ENCODE measurements at regions not wholly inside any gene's neighbourhood (a gene's known extent, or its start where the extent isn't known, plus 50 kb on each side); places are given as distances from the start of the nearest gene placed in this dataset.
A peak's percentile ranks its signal among the peaks of the same experiment; 100 is the strongest.

DNA sequence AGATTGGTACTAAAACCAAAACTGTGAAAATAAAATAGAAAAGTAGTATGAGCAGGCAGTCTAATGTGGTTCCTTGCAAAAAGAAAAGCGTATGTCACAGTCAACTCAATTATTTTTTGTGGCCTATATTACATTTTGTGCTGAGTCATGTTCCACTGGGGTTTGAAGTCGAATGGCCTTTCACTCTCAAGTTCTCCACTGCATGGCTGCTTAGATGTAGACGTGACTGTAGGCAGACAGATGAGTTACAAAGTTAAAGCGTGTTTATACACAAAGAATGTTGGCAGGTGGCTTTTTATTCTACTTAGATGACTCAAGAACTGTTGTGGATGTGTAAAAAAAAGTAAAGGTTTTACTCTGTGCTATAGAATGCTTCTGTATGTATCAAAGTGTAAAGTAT, 133.9 kb downstream of the SLITRK6 start:
- DNase-seq (ENCODE audit: low spot score): peak; percentile 45

DNA sequence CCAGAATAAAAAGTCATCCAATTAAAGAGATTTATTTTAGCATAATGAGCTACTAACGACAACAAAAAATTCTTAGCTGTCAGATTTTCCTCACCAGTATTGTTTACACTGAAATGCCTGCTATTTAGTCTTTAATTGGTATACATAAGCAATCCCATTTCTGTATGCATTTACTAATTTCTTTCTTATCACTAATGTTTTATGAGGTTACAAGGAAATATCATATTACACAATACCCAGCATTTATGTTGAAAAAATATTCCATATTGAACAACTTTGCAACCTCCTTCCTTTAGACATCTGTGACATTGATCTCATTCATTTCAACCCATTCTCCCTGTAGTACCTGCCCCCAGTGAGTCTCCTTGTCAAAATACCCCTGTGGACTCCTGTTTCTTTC, 135.4 kb downstream of the SLITRK6 start:
- no peak for DNase-seq (ENCODE audit: low spot score)

GRCh38 chr13:85662186-85662585, 137.0 kb downstream of the SLITRK6 start:
- DNase-seq (ENCODE audit: low spot score): no peak

- DNase-seq (ENCODE audit: low spot score): no peak
Observed at GRCh38 chr13:85661675-85662074, 137.5 kb downstream of the SLITRK6 start.

DNA sequence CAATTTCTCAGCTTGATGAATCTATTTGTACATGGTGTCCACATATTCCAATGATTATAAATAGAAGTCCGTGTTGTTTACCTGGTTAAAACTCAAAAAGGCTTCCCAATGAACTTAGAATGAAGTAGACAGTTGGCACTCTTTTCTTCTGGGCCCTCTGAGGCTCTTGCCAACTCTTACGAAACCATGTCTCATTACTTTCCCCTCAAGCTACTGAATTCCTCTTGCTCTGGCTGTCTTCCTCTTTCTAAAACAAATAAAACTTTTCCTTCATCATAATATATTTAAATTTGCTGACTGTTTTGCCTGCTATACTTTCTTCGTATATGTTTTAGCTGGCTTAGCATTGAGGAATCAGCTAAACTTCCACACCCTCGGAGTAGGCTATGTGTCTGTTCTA, 139.7 kb downstream of the SLITRK6 start:
- DNase-seq (ENCODE audit: low spot score): no peak

DNA sequence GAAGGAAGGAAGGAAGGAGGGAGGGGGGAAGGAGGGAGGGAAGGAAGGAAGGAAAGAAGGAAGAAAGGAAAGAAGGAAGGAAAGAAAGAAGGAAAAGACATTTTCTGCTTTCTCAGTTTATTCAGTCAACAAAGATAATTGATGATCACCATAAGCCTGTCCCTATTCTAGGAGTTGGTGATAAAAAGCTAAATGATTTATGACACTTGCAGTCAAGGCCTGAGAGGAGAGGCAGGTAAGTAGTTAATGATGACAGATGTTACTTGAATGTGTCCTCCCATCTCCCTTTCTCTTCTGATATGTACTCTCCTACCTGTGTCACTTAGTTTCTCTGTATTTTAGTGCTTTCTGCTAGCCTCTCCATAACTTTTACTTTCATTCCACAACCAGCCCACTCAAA, 141.3 kb downstream of the SLITRK6 start:
- peak; percentile 80 for DNase-seq (ENCODE audit: low spot score)

- DNase-seq (ENCODE audit: low spot score): no peak
Observed at GRCh38 chr13:85655040-85655439, 144.2 kb downstream of the SLITRK6 start.

DNA sequence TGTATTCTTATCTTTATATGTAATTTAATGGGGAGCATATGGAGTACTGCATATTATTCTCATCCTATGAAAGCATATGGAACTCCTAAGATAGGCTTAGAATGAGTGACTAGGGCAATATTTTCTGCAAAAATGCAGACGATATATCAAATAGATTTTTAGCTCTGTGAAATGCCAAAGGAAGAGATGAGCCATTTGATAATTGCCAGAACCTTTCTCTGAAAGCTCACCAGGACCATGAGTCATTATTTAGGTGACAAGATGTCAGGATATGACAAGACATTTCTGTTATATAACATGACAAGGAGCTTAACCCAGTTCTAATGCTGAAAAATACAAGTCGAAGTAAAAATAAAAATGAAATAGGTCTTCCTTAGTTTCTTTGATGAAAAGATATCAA, 145.0 kb downstream of the SLITRK6 start:
- peak; percentile 94 for DNase-seq (ENCODE audit: low spot score)

DNA sequence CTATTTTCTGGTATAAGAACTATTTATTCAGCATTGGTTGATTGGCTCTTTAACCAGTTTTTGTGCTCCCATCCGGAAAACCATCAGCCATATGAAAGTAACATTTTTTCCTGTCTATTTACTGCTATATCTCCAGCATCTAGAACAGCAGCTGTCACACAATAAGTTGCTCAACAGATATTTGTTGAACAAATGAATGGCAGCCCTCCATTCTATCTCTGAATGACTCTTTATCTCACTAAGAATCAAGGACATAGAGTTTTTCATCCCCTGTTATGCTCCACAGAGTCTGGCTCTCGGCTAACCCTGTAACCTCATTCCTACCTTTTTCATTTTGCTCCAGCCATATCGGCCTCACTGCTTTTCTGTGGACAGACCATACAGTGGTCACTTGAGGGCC, 145.5 kb downstream of the SLITRK6 start:
- DNase-seq (ENCODE audit: low spot score): peak; percentile 96

- DNase-seq (ENCODE audit: low spot score): peak; percentile 93
Observed at GRCh38 chr13:85652491-85652890, 146.7 kb downstream of the SLITRK6 start.

DNA sequence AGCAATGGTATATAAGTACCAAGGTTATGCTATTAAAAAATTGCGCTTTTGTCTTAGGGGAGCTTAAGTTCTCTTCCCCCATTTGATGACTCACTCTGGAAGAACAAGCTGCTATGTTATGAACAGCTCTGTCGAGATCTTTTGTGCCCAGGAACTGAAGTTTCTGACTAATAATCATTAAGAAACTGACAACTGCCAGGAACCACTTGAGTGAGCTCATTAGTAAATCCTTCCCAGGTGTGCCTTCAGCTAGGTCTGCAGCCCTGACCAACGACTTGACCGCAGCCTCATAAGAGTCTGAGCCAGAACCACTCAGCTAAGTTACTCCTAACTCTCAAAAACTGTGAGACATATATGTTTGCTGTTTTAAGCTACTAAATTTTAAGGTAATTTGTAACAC, 147.8 kb downstream of the SLITRK6 start:
- DNase-seq (ENCODE audit: low spot score): no peak

- peak; percentile 45 for DNase-seq (ENCODE audit: low spot score)
Observed at GRCh38 chr13:85650613-85651012, 148.6 kb downstream of the SLITRK6 start.

DNA sequence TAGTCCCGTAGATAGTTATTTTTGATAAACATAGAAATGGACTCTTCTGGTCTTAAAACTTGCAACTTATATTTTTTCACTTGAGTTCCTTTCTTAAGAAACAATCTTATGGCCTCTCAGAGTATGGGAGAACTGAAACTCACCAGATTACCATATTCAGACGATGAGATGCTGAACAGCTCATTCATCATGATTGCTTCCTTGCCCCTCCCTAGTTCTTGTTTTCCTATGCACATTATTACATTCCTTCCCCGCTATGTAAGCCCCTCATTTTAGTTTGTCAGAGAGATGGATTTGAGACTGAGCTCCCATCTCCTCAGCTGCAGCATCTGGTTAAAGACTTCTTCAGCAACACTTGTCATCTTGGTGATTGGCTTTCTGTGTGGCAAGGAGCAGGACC, 158.5 kb downstream of the SLITRK6 start:
- no peak for DNase-seq (ENCODE audit: low spot score)

DNA sequence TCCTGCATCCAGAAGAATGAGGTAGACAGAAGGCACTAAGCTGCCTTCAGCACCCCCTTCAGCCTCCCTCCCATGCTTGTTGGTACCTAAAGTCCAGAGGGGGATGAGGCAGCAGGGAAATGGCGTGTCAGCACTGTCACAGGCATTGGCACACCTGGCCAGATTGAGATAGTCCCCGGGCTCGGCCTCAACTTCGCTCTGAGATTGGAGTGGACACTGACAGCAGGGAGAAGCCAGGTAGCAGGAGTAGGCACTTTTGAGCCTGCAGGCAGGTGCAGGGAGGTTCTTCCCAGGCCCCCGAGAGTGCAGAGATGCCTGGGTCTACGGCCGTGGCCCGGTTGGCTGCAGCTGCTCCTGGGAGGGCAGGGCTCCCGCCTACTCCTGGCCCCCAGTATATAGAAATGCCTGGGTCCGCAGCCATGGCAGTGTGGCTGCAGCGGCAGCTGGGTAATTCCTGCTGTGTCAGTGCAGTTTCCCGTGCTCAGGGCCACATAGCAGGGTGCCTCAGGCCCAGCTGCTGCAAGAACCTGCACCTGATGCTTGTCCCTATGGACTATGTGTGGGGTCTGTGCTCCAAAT, 160.3 kb downstream of the SLITRK6 start:
- DNase-seq (ENCODE audit: low spot score): no peak

GRCh38 chr13:85638265-85638664, 161.0 kb downstream of the SLITRK6 start:
- no peak for DNase-seq (ENCODE audit: low spot score)

GRCh38 chr13:85632526-85633195, 166.6 kb downstream of the SLITRK6 start:
- no peak for DNase-seq (ENCODE audit: low spot score)

DNA sequence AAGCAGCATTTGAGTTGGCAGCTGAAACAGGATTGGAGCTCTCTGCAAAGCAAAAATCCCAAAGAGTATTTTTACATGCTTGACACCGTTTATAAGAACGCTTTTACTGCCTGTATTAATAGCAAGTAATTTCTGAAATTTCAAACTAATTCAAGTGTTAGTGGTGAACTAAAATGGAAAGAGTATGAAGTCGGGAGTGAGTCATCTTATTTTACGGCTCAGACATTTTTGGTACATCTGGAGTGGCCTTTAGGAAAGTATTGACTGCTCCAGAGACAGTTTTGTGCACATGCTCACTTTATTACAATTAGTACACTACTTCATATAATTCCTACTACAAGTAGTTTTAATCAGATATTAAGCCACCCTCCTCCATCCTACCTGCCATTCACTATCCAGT, 167.4 kb downstream of the SLITRK6 start:
- DNase-seq (ENCODE audit: low spot score): no peak

- DNase-seq (ENCODE audit: low spot score): no peak
Observed at GRCh38 chr13:85626603-85627002, 172.6 kb downstream of the SLITRK6 start.

DNA sequence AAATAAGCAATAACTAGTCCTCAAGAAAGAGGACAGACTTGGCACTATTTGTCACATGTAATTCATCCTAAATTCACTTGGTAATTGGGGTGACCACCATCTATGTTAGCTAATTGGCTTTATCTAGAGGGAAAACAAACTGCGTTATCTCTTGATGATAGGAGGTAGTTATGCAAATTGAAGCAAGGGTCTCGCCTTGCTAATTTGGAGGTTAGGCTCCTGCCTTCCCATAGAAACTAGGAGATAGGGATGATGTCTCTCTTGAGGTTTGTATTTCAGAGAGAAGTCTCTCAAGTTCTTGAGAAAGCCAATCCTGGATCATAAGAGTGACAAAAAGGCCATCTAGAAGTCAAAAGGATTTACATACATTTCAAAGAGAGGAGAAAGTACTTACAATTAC, 179.9 kb downstream of the SLITRK6 start:
- DNase-seq (ENCODE audit: low spot score): no peak

DNA sequence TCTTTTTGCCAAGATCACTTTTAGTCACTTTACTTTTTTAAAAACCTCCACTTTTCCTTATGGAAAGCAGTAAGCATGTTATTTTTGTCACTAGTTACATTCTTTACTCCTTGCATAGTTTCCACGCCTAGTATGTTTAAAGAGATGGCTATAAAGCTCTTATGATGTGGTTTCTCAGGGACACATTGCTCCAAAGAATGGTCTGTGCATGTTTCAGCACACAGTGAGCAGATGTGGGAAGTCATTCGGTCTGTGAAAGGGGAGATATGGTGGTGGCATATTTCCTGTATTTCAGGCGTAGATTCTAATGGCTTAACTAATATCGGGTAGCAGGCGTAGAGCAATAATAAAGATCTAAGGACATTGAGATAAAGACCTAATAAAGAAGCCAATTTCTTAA, 180.7 kb downstream of the SLITRK6 start:
- no peak for DNase-seq (ENCODE audit: low spot score)

DNA sequence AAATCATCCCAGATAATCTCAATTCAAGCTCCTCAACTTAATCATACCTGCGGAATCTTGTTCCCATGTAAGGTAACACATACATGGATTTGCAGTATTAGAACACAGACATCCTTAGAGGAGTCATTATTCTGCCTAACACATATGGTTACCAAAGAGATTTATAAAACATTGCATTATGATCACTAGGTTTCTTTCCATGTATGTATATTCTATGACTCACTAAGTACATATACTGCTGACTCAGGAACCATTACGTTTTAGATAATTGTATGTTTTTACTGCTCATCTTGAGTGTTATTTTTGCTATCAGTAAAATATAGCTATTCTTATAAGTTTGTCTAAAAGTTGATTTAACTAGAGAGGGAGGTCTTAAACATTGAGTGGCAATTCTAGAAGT, 182.9 kb downstream of the SLITRK6 start:
- DNase-seq (ENCODE audit: low spot score): no peak

DNA sequence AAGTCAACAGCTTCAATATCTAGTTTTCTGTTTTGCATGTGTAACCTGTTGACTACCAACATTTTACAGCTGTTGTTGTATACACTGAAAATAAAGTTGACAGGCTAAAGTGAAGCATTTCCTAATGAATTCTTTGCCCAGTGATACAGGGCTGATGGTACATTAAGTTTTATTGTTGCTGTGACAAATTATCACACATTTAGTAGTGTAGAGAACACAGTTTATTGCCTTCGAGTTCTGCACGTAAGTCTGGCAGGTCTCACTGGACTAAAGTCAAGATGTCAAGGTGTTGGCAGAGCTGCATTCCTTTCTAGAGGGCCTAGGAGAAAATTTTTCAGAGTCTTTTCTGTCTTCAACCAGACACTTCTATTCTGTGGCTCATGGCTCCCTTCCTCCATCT, 184.2 kb downstream of the SLITRK6 start:
- no peak for DNase-seq (ENCODE audit: low spot score)

GRCh38 chr13:85610024-85610423, 189.2 kb downstream of the SLITRK6 start:
- no peak for DNase-seq (ENCODE audit: low spot score)

Data from SK-N-DZ (cell line).